ENCODE measurements at regions not wholly inside any gene's neighbourhood (a gene's known extent, or its start where the extent isn't known, plus 50 kb on each side); places are given as distances from the start of the nearest gene placed in this dataset.
"Not testable (repeated sequence)": the region's sequence is repeated elsewhere in the genome, so short reads cannot be mapped to it uniquely, and the experiment has no call there.

DNA sequence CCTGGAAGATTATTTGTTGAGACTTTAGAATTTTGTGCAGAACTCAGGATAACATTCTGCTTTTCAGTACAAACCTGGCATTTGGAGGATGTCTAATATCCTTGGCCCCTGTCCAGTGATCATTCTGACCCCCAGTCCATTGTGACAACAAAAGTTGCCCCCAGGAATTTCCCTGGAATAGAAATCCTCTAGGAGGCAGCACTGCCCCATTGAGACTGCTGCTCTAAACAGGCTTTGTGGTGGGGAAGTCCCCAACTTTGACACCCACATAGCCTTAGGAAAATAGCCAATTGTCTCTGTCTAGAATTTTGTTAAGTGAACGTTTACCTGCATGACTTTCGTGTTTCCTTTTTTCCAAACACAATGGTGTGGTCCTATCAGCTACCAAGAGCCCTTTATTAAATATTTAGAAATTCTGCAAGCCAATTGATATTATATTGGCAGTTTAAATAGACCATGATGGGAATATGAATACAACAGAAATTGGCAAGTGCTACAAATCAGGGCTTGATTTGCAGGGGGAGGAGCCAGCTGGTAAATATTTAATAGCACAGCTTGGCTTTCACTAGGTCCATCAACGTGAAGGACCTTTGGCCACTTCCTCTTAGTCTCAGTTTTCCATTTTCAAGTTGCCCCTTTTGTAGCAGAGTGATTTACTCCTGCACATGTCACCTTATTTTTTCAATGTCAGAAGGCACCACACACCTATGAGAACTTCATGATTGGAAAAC, 451.7 kb downstream of the EFNB2 start:
- H3K4me1 Mint-ChIP-seq (ENCODE audit: low read depth): no peaks in the 10 kb centered on the region
- CTCF ChIA-PET: no interaction called here
- no peaks in the 10 kb centered on the region for H3K9me3 Mint-ChIP-seq (ENCODE audit: insufficient read depth)
- no peak for DNase-seq
- no peak overlapping the region for H3K4me3 Mint-ChIP-seq
- H3K27me3 Mint-ChIP-seq (ENCODE audit: low read depth): no peaks in the 10 kb centered on the region
- H3K36me3 Mint-ChIP-seq (ENCODE audit: low read depth): no peaks in the 10 kb centered on the region
- H3K27ac Mint-ChIP-seq: no peak overlapping the region
- POLR2A ChIA-PET: no interaction called here
- ATAC-seq: no peak

- CTCF ChIA-PET; H3K4me1 Mint-ChIP-seq (ENCODE audit: low read depth); H3K27ac Mint-ChIP-seq; DNase-seq; POLR2A ChIA-PET; ATAC-seq; H3K4me3 Mint-ChIP-seq; H3K27me3 Mint-ChIP-seq (ENCODE audit: low read depth); H3K9me3 Mint-ChIP-seq (ENCODE audit: insufficient read depth); H3K36me3 Mint-ChIP-seq (ENCODE audit: low read depth): not testable (repeated sequence)
Measured at GRCh38 chr13:106081221-106081620, 454.2 kb downstream of the EFNB2 start.

GRCh38 chr13:106078191-106078590, 457.3 kb downstream of the EFNB2 start:
- ChIA-PET POLR2A (no interaction called here), CTCF (no interaction called here)
- no peaks in the 10 kb centered on the region for H3K36me3 Mint-ChIP-seq (ENCODE audit: low read depth)
- ATAC-seq (no peak), DNase-seq (no peak)
- H3K27ac Mint-ChIP-seq: no peak overlapping the region
- H3K4me3 Mint-ChIP-seq: no peak overlapping the region
- no peaks in the 10 kb centered on the region for H3K27me3 Mint-ChIP-seq (ENCODE audit: low read depth)
- H3K9me3 Mint-ChIP-seq (ENCODE audit: insufficient read depth): no peaks in the 10 kb centered on the region
- no peaks in the 10 kb centered on the region for H3K4me1 Mint-ChIP-seq (ENCODE audit: low read depth)

DNA sequence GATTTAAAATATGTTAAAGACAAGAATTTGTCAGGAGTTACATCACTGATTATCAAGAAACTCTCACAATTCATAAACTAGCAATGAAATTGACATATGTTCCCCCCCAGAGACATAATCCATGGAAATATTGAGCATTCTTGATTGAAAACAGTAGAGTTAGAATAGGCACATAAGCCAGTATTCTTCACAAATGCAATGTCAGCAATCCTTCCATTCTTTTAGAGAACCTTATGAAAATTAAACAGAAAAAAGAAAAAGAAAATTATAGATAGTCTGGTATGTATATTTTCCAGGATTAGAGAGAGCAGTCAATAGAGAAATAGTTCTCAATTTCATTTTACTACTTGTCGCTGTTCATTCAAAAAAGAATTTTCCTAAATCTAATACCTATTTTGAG, 458.4 kb downstream of the EFNB2 start:
- Mint-ChIP-seq H3K4me1 (ENCODE audit: low read depth) (no peaks in the 10 kb centered on the region), H3K27me3 (ENCODE audit: low read depth) (no peaks in the 10 kb centered on the region), H3K27ac (no peak overlapping the region), H3K9me3 (ENCODE audit: insufficient read depth) (no peaks in the 10 kb centered on the region), H3K36me3 (ENCODE audit: low read depth) (no peaks in the 10 kb centered on the region), H3K4me3 (no peak overlapping the region)
- POLR2A ChIA-PET: no interaction called here
- DNase-seq (no peak), ATAC-seq (no peak)
- CTCF ChIA-PET: no interaction called here

DNA sequence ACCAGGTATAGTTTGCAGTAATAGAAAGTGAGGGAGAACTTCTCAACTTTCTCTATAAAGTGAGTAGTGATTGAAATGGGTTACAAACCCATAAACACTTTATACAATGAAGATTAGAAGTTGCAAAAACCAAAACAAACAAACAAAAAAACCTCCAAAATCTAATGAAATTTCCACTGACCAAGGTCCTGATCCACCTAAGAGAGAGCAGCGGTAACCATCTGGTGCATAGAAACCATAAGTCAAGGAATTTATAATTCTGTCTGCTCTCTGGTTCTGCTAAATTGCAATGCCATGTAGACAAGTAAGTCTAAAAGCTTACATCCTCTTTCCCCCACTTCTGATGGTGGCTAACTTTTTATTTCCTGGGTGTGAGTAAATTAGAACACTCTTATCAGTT, 463.4 kb downstream of the EFNB2 start:
- Mint-ChIP-seq H3K27ac (no peak overlapping the region), H3K4me1 (ENCODE audit: low read depth) (no peaks in the 10 kb centered on the region), H3K27me3 (ENCODE audit: low read depth) (no peaks in the 10 kb centered on the region), H3K9me3 (ENCODE audit: insufficient read depth) (no peaks in the 10 kb centered on the region), H3K4me3 (no peak overlapping the region), H3K36me3 (ENCODE audit: low read depth) (no peaks in the 10 kb centered on the region)
- ChIA-PET CTCF (no interaction called here), POLR2A (no interaction called here)
- ATAC-seq (no peak), DNase-seq (no peak)

DNA sequence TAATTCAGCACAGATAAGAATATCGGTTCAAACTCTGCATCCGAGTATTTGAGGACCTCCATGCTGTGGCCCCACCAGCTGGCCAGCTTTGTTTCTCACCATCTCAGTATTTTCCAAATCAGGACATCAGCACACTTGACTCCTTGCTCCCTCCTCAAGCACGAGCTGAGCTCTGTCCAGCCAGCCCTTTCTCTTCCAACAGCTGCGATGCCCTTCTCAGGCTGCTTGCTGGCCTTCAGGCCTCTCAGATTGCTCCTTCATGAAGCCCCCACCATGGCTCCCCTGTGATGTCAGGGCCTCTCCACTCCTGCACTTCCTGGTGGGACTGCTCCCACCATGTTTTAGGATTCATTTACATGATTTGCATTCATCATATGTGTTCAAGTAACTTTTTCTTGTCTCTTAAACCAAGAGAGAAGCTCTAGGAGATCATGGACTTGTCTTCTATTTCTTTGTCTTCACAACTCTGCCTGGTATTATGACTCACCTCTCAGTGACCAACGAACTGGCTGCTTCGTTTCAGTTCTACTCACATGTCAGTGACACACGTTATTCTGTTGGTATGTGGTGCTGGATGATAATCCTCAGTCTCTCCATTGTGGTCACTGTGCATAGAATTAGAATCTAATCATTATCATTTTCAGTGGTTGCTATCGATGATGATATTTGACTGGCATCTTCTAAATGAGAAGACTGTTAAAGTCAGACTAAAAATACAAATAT, 471.7 kb downstream of the EFNB2 start:
- H3K27me3 Mint-ChIP-seq (ENCODE audit: low read depth): no peaks in the 10 kb centered on the region
- H3K4me3 Mint-ChIP-seq: no peak overlapping the region
- DNase-seq: no peak

DNA sequence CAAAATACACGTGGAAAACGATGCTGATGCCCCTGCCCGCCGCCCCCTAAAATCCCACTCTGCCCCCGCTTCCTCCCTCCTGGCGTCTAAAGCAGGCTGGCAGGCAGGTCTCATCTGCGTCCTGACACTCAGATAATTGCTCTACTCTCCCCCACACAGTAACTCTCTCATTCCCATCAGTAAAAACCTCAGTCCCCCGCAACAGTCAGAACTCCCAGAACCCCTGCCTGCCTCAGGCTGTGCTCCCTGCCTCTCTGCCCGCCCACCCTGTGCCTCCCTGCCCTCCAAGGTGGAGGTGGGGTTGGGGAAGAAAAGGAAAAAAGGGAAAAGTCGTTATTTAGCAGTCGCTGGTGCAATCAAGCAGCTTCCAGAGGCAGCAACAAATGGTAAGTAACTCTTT, 473.7 kb downstream of the EFNB2 start:
- ATAC-seq: no peak
- H3K36me3 Mint-ChIP-seq (ENCODE audit: low read depth): no peaks in the 10 kb centered on the region
- no peak for DNase-seq
- H3K27me3 Mint-ChIP-seq (ENCODE audit: low read depth): no peaks in the 10 kb centered on the region
- H3K9me3 Mint-ChIP-seq (ENCODE audit: insufficient read depth): no peaks in the 10 kb centered on the region
- POLR2A ChIA-PET: no interaction called here
- no peak overlapping the region for H3K27ac Mint-ChIP-seq
- no peak overlapping the region for H3K4me3 Mint-ChIP-seq
- no peaks in the 10 kb centered on the region for H3K4me1 Mint-ChIP-seq (ENCODE audit: low read depth)
- CTCF ChIA-PET: no interaction called here

More for the DNA sequence above, 471.7 kb downstream of the EFNB2 start:
- ATAC-seq: no peak
- Mint-ChIP-seq H3K9me3 (ENCODE audit: insufficient read depth) (no peaks in the 10 kb centered on the region), H3K36me3 (ENCODE audit: low read depth) (no peaks in the 10 kb centered on the region), H3K4me1 (ENCODE audit: low read depth) (no peaks in the 10 kb centered on the region), H3K27ac (no peak overlapping the region)
- POLR2A ChIA-PET: no interaction called here
- CTCF ChIA-PET: no interaction called here

- Mint-ChIP-seq H3K4me1 (ENCODE audit: low read depth) (no peaks in the 10 kb centered on the region), H3K27ac (no peak overlapping the region), H3K36me3 (ENCODE audit: low read depth) (no peaks in the 10 kb centered on the region), H3K4me3 (no peak overlapping the region), H3K9me3 (ENCODE audit: insufficient read depth) (no peaks in the 10 kb centered on the region), H3K27me3 (ENCODE audit: low read depth) (no peaks in the 10 kb centered on the region)
- ATAC-seq: no peak
- no peak for DNase-seq
- ChIA-PET POLR2A (no interaction called here), CTCF (no interaction called here)
Measured at GRCh38 chr13:106056851-106057250, 478.6 kb downstream of the EFNB2 start.

DNA sequence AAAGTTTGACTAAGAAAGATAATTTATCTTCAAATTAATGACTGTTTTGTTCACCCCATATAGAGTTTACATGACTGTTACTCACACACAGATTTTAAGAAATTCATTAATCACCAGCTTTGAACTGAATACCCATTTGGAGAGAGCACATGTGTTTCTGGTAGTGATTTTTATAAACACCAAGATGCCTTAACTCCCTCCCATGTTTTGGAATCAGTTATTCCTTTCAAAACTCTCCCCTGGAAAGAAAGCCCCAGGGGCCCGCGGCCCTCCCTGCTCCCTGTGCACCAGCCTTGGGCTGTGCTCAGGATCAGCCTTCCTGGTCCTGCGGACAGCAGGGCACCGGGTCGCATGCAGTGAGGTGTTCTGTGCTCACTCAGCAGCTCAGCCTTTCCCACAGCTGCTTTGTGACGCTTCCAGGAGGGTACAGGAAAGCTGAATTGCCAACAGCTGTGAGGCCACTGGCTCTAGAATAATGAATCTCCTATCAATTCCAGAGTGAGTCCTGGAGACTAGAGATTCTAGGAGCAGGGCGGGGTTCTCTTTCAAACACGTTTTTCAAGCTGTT, 483.2 kb downstream of the EFNB2 start:
- CTCF ChIA-PET: no interaction called here
- DNase-seq (no peak), ATAC-seq (no peak)
- POLR2A ChIA-PET: no interaction called here
- Mint-ChIP-seq H3K9me3 (ENCODE audit: insufficient read depth) (no peaks in the 10 kb centered on the region), H3K4me3 (no peak overlapping the region), H3K4me1 (ENCODE audit: low read depth) (no peaks in the 10 kb centered on the region), H3K27me3 (ENCODE audit: low read depth) (no peaks in the 10 kb centered on the region), H3K27ac (no peak overlapping the region), H3K36me3 (ENCODE audit: low read depth) (no peaks in the 10 kb centered on the region)

DNA sequence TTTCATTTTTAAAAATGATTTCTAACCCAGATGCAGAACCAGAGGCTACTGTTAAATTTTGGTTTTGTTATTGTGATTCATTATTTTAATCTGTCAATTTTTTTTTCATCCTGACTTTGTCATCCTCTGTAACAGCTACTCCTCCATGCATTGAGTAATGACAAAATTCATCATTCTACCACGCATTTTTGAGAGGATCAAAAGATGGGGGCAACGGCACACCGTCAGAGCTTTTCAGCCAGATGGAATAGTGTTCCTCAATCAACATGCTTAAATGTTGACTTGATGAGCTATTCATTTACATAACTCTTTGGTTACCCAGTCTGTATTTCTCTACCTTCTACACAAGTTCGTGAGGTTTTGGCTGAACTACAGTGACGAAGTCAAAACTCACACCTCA, 486.3 kb downstream of the EFNB2 start:
- CTCF ChIA-PET: no interaction called here
- no peak for ATAC-seq

DNA sequence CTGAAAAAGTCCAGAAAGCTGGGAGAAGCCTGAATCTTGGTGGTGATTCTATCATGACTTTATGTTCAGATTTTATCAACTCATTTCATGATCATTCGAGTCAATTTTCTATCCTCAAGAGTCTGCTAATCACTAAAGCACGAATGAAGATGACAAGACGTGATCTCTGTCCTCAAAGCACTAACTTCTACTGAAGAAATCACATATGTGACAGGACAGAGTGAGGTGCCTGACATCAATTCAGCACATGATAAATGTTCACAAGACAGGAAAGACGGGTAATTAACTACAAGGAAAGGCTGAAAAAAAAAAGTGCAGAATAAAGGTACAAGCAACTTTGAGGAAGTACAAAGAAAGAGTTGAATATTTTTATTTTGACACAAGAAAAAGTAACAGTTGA, 487.1 kb downstream of the EFNB2 start:
- H3K36me3 Mint-ChIP-seq (ENCODE audit: low read depth): no peaks in the 10 kb centered on the region
- H3K4me3 Mint-ChIP-seq: no peak overlapping the region
- no peaks in the 10 kb centered on the region for H3K9me3 Mint-ChIP-seq (ENCODE audit: insufficient read depth)
- no peak for DNase-seq
- no peaks in the 10 kb centered on the region for H3K4me1 Mint-ChIP-seq (ENCODE audit: low read depth)
- no peak overlapping the region for H3K27ac Mint-ChIP-seq
- POLR2A ChIA-PET: no interaction called here
- CTCF ChIA-PET: no interaction called here
- no peaks in the 10 kb centered on the region for H3K27me3 Mint-ChIP-seq (ENCODE audit: low read depth)
- no peak for ATAC-seq

More for the DNA sequence above, 486.3 kb downstream of the EFNB2 start:
- DNase-seq: no peak
- Mint-ChIP-seq H3K27me3 (ENCODE audit: low read depth) (no peaks in the 10 kb centered on the region), H3K27ac (no peak overlapping the region), H3K36me3 (ENCODE audit: low read depth) (no peaks in the 10 kb centered on the region), H3K4me1 (ENCODE audit: low read depth) (no peaks in the 10 kb centered on the region), H3K9me3 (ENCODE audit: insufficient read depth) (no peaks in the 10 kb centered on the region), H3K4me3 (no peak overlapping the region)
- POLR2A ChIA-PET: no interaction called here

GRCh38 chr13:106047859-106048258, 487.6 kb downstream of the EFNB2 start:
- ATAC-seq (no peak), DNase-seq (no peak)
- POLR2A ChIA-PET: no interaction called here
- no peaks in the 10 kb centered on the region for H3K27me3 Mint-ChIP-seq (ENCODE audit: low read depth)
- no peaks in the 10 kb centered on the region for H3K9me3 Mint-ChIP-seq (ENCODE audit: insufficient read depth)
- H3K4me3 Mint-ChIP-seq: no peak overlapping the region
- no peak overlapping the region for H3K27ac Mint-ChIP-seq
- CTCF ChIA-PET: no interaction called here
- no peaks in the 10 kb centered on the region for H3K4me1 Mint-ChIP-seq (ENCODE audit: low read depth)
- H3K36me3 Mint-ChIP-seq (ENCODE audit: low read depth): no peaks in the 10 kb centered on the region
